ENCODE measurements at regions not wholly inside any gene's neighbourhood (a gene's known extent, or its start where the extent isn't known, plus 50 kb on each side); places are given as distances from the start of the nearest gene placed in this dataset.
A peak's percentile ranks its signal among the peaks of the same experiment; 100 is the strongest.

DNA sequence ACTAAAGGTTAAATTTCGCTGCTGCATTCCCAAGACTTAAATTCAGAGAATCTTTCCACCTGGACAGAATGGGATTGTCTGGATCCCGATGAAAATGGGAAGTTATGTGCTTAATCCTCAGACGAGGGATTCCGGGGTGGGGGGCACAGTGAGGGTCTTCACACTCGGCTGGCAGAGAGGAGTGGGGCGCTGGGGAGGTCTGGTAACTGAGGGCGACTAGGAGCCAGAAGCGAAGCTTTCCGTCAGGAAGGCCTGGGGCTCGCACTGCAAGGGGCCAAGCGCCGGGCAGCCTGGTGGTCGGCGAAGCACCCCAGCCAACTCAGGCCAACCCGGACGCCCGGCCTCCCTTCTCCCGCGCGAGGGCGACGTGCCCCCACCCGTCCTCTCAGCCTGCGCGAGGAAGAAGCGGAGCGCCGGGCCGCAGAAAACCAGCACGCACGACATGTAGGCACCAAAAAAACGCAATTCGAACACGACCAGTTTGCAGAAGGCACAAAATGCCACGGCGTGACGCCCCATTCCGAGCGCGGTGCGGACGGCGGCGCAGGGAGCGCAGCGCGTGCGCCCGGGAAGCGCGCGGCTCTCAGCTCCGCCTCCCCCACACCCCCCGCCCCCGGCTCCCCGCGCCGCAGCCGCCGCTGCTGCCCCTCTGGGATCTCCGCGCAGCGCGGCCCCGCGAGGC lies 188.1 kb downstream of the ZEB2 start (continued):
- 0 out of 2 replicates have a peak, but pooled peaks have one; percentile 28 for TF ChIP-seq SMARCA5 (IDR thresholded peaks at IDR 0.05)
- TF ChIP-seq TRIM28 (IDR thresholded peaks at IDR 0.05) = 0 out of 2 replicates have a peak, but pooled peaks have one; percentile 19
- TF ChIP-seq, protein P1, sequence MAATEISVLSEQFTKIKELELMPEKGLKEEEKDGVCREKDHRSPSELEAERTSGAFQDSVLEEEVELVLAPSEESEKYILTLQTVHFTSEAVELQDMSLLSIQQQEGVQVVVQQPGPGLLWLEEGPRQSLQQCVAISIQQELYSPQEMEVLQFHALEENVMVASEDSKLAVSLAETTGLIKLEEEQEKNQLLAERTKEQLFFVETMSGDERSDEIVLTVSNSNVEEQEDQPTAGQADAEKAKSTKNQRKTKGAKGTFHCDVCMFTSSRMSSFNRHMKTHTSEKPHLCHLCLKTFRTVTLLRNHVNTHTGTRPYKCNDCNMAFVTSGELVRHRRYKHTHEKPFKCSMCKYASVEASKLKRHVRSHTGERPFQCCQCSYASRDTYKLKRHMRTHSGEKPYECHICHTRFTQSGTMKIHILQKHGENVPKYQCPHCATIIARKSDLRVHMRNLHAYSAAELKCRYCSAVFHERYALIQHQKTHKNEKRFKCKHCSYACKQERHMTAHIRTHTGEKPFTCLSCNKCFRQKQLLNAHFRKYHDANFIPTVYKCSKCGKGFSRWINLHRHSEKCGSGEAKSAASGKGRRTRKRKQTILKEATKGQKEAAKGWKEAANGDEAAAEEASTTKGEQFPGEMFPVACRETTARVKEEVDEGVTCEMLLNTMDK (IDR thresholded peaks at IDR 0.05; ENCODE audit: borderline replicate concordance, insufficient read depth, low read depth, low read length, poor library complexity, severe bottlenecking) = no peak
- no peak for TF ChIP-seq SMAD2 (IDR thresholded peaks at IDR 0.05; ENCODE audit: low read depth, low read length)
- TF ChIP-seq, protein P2, sequence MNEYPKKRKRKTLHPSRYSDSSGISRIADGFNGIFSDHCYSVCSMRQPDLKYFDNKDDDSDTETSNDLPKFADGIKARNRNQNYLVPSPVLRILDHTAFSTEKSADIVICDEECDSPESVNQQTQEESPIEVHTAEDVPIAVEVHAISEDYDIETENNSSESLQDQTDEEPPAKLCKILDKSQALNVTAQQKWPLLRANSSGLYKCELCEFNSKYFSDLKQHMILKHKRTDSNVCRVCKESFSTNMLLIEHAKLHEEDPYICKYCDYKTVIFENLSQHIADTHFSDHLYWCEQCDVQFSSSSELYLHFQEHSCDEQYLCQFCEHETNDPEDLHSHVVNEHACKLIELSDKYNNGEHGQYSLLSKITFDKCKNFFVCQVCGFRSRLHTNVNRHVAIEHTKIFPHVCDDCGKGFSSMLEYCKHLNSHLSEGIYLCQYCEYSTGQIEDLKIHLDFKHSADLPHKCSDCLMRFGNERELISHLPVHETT (CRISPR knock-in tag; conservative IDR thresholded peaks at IDR 0.05 in 1 of 2, IDR thresholded peaks at IDR 0.05 in 1 of 2) = no peak
- no peak for TF ChIP-seq ZNF184 (CRISPR knock-in tag; IDR thresholded peaks at IDR 0.05)
- TF ChIP-seq ZNF780A (CRISPR knock-in tag; IDR thresholded peaks at IDR 0.05) = no peak
- TF ChIP-seq, protein P3, sequence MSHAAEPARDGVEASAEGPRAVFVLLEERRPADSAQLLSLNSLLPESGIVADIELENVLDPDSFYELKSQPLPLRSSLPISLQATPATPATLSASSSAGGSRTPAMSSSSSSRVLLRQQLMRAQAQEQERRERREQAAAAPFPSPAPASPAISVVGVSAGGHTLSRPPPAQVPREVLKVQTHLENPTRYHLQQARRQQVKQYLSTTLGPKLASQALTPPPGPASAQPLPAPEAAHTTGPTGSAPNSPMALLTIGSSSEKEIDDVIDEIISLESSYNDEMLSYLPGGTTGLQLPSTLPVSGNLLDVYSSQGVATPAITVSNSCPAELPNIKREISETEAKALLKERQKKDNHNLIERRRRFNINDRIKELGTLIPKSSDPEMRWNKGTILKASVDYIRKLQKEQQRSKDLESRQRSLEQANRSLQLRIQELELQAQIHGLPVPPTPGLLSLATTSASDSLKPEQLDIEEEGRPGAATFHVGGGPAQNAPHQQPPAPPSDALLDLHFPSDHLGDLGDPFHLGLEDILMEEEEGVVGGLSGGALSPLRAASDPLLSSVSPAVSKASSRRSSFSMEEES (CRISPR knock-in tag; IDR thresholded peaks at IDR 0.05) = no peak
- TF ChIP-seq SRSF1 (IDR thresholded peaks at IDR 0.05; ENCODE audit: low read depth, low read length) = no peak
- no peak for TF ChIP-seq NCOA2 (IDR thresholded peaks at IDR 0.05; ENCODE audit: partially characterized antibody in 2 of 2)
- TF ChIP-seq, protein P4, sequence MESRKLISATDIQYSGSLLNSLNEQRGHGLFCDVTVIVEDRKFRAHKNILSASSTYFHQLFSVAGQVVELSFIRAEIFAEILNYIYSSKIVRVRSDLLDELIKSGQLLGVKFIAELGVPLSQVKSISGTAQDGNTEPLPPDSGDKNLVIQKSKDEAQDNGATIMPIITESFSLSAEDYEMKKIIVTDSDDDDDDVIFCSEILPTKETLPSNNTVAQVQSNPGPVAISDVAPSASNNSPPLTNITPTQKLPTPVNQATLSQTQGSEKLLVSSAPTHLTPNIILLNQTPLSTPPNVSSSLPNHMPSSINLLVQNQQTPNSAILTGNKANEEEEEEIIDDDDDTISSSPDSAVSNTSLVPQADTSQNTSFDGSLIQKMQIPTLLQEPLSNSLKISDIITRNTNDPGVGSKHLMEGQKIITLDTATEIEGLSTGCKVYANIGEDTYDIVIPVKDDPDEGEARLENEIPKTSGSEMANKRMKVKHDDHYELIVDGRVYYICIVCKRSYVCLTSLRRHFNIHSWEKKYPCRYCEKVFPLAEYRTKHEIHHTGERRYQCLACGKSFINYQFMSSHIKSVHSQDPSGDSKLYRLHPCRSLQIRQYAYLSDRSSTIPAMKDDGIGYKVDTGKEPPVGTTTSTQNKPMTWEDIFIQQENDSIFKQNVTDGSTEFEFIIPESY (CRISPR knock-in tag; IDR thresholded peaks at IDR 0.05) = no peak
- TF ChIP-seq ZNF224 (CRISPR knock-in tag; IDR thresholded peaks at IDR 0.05) = no peak
- TF ChIP-seq, protein P5, sequence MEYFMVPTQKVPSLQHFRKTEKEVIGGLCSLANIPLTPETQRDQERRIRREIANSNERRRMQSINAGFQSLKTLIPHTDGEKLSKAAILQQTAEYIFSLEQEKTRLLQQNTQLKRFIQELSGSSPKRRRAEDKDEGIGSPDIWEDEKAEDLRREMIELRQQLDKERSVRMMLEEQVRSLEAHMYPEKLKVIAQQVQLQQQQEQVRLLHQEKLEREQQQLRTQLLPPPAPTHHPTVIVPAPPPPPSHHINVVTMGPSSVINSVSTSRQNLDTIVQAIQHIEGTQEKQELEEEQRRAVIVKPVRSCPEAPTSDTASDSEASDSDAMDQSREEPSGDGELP (CRISPR knock-in tag; IDR thresholded peaks at IDR 0.05; ENCODE audit: borderline replicate concordance) = peak; percentile 67; the same call in 1 of the 2 replicates
- TF ChIP-seq, protein P6, sequence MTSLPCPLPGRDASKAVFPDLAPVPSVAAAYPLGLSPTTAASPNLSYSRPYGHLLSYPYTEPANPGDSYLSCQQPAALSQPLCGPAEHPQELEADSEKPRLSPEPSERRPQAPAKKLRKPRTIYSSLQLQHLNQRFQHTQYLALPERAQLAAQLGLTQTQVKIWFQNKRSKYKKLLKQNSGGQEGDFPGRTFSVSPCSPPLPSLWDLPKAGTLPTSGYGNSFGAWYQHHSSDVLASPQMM (CRISPR knock-in tag; IDR thresholded peaks at IDR 0.05) = no peak
- TF ChIP-seq, protein P7, sequence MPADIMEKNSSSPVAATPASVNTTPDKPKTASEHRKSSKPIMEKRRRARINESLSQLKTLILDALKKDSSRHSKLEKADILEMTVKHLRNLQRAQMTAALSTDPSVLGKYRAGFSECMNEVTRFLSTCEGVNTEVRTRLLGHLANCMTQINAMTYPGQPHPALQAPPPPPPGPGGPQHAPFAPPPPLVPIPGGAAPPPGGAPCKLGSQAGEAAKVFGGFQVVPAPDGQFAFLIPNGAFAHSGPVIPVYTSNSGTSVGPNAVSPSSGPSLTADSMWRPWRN (IDR thresholded peaks at IDR 0.05; ENCODE audit: low read depth) = no peak
- TF ChIP-seq BHLHE40 (IDR thresholded peaks at IDR 0.05; ENCODE audit: low read length) = no peak
- no peak for TF ChIP-seq NFIX (CRISPR knock-in tag; IDR thresholded peaks at IDR 0.05; ENCODE audit: low read depth)
